ENCODE measurements at regions not wholly inside any gene's neighbourhood (a gene's known extent, or its start where the extent isn't known, plus 50 kb on each side); places are given as distances from the start of the nearest gene placed in this dataset.
"Not testable (repeated sequence)": the region's sequence is repeated elsewhere in the genome, so short reads cannot be mapped to it uniquely, and the experiment has no call there.

GRCh38 chr1:227508431-227508830 is 54.9 kb upstream of the ZNF678 start:
- no peak for DNase-seq (ENCODE audit: low read depth)

DNA sequence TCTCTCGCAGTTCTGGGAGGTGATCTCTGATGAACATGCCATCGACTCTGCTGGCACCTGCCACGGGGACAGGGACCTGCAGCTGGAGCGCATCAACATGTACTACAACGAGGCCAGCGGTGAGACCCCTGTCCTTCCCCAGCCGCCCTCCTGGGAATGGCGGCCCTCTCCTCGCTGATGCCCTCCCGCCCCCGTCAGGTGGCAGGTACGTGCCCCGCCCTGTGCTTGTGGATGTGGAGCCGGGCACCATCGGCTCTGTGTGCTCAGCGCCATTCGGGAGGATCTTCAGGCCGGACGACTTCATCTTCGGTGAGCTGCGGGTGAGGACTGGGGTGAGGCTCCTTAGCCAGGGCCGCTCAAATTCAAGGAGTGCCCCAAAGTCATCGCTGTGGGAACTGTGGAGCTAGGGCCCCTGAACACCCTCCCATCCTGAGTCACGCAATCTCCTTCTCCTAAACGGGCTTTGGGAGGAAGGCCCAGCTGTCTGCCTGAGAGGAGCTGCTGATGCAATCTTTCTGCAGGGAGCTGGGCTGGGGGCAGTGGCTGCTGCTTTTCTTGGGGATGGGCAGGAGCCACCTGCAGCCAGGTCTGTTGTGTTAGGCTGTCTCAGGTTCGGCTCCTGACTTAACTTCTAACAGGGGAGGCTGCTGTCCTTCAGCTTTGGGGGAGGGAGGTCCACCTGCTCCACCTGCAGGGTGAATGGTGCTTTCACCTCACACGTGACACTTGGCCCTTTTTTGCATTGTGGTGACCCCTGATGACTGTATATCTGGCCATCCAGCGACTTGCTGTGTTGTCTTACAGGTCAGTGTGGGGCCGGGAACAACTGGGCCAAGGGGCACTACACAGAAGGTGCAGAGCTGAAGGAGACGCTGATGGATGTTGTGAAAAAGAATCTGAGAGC is 56.6 kb upstream of the ZNF678 start:
- DNase-seq (ENCODE audit: low read depth), result not testable (repeated sequence)

GRCh38 chr1:227496045-227496444 is 67.3 kb upstream of the ZNF678 start:
- DNase-seq (ENCODE audit: low read depth), result not testable (repeated sequence)

- DNase-seq (ENCODE audit: low read depth), result not testable (repeated sequence)
Measured at GRCh38 chr1:227493863-227494551, 69.3 kb upstream of the ZNF678 start.

- DNase-seq (ENCODE audit: low read depth), result no peak
Measured at GRCh38 chr1:227490478-227490877, 72.9 kb upstream of the ZNF678 start.

- no peak for DNase-seq (ENCODE audit: low read depth)
Measured at GRCh38 chr1:227490001-227490400, 73.4 kb upstream of the ZNF678 start.

DNA sequence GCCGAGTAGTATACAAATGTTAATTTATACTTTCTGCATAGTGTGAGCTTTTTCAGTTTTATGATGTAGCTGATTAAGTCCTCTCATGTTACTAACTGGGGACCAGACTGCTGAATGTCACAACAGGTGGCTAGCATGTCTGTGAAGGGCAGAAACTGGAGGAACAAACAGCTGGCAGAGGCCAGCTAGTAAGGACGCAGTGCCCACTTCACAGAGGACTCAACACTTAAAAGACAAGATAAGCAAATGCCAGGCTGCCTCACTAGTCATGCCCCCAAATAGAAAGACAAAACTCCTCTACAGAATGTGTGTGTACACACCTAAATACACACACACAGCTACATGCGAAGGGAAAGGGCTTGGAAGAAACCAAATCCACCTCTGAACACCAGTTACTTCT is 73.8 kb upstream of the ZNF678 start:
- no peak for DNase-seq (ENCODE audit: low read depth)

DNA sequence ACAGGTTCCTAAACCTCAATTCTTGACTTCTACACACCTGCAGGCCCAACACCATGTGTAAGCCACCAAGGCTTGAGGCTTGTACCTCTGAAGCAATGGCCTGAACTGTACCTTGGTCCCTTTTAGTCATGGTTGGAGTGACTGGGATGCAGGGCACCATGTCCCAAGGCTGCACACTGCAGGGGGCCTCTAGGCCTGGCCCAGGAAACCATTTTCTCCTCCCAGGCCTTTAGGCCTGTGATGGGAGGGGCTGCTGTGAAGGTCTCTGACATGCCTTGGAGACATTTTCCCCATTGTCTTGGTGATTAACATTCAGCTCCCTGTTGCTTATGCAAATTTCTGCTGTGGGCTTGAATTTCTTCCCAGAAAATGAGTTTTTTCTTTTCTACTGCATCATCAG is 75.8 kb upstream of the ZNF678 start:
- DNase-seq (ENCODE audit: low read depth), result no peak

GRCh38 chr1:227486559-227486958 is 76.8 kb upstream of the ZNF678 start:
- no peak for DNase-seq (ENCODE audit: low read depth)

GRCh38 chr1:227482023-227482299 is 81.4 kb upstream of the ZNF678 start:
- no peak for DNase-seq (ENCODE audit: low read depth)

DNA sequence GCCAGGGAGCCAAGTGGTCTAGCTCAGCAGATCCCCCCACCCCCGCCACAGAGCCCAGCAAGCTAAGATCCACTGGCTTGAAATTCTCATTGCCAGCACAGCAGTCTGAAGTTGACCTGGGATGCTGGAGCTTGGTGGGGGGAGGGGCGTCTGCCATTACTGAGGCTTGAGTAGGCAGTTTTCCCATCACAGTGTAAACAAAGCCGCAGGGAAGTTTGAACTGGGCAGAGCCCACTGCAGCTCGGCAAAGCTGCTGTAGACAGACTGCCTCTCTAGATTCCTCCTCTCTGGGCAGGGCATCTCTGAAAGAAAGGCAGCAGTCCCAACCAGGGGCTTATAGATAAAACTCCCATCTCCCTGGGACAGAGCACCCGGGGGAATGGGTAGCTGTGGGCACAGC is 89.3 kb upstream of the ZNF678 start:
- DNase-seq (ENCODE audit: low read depth), result not testable (repeated sequence)

- no peak for DNase-seq (ENCODE audit: low read depth)
Measured at GRCh38 chr1:227472772-227473171, 90.6 kb upstream of the ZNF678 start.

GRCh38 chr1:227470688-227471087 is 92.7 kb upstream of the ZNF678 start:
- no peak for DNase-seq (ENCODE audit: low read depth)

- no peak for DNase-seq (ENCODE audit: low read depth)
Measured at GRCh38 chr1:227469708-227470107, 93.6 kb upstream of the ZNF678 start.

- no peak for DNase-seq (ENCODE audit: low read depth)
Measured at GRCh38 chr1:227466039-227466645, 97.2 kb upstream of the ZNF678 start.

DNA sequence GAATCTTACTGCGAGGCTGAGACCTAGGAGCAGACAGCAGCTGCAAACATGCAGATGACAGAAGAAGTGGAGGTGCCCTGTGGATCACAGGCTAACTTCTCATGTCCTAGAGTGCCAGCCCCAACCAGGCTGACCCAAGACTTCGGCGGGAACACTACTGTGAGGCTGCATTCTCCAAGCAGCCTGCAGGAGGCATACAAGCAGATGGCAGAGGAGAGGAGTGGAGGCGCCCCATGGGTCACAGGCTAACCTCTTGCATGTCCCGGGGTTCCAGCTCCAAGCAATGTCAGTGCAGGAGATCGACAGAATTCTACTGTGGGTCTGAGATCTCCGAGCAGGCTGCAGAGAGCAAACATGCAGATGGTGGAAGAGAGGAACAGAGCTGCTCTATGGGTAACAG is 98.1 kb upstream of the ZNF678 start:
- DNase-seq (ENCODE audit: low read depth), result no peak

DNA sequence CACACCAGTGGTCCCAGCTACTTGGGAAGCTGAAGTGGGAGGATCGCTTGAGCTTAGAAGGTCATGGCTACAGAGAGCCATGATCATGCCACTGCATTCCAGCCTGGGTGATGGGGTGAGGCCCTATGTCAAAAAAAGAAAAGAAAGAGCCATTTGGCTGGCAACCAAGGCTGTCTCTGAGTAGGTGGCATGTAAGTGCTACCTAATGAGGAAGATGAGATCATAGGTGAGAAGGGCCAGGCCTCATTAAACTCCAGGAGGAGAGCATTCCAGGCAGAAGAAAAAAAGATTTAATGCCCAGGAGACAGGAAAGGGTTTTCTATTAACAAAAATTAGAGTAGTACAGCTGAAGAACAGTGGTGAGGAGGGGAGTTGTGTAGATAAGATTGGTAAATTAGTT is 103.4 kb upstream of the ZNF678 start:
- DNase-seq (ENCODE audit: low read depth), result no peak

DNA sequence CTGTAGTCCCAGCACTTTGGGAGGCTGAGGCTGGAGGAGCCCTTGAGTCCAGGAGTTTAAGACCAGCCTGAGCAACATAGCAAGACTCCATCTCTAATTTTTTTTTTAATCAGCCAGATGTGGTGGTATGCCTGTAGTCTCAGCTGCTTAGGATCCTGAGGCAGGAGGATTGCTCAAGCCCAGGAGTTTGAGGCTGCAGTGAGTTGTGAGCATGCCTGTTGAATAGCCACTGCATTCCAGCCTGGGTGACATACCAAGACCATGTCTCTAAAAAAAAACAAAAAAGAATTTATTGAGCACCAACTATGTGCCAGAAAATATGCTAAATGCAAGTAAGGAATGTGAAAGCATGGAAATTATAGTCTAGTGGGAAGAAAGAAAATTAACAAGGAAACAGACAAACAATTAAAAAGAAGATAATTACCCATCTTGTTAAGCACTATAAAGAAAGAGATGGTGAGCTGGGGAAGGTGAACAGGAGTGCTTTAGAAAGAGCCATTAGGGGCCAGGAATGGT is 104.0 kb upstream of the ZNF678 start:
- no peak for DNase-seq (ENCODE audit: low read depth)

DNA sequence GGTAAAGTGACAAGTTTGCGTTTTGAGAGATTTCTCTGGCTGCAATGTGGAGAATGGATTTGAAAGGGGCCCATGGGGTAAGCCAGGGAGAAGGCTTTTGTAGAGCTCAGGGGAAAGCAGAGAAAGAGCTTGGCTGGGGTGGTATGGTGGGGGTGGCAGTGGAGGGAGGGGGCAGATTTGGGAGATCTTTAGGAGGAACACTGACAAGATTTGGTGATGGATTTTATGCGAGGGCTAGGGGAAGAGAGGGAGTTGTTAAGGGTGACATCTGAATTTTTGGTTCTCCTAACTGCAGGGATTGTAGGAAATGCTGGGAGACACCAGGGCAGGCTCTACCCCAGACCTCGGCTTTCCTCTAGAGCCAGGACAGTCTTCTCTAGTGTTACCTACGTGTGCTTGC is 108.7 kb upstream of the ZNF678 start:
- DNase-seq (ENCODE audit: low read depth), result no peak

- DNase-seq (ENCODE audit: low read depth), result no peak
Measured at GRCh38 chr1:227453631-227454355, 109.6 kb upstream of the ZNF678 start.

DNA sequence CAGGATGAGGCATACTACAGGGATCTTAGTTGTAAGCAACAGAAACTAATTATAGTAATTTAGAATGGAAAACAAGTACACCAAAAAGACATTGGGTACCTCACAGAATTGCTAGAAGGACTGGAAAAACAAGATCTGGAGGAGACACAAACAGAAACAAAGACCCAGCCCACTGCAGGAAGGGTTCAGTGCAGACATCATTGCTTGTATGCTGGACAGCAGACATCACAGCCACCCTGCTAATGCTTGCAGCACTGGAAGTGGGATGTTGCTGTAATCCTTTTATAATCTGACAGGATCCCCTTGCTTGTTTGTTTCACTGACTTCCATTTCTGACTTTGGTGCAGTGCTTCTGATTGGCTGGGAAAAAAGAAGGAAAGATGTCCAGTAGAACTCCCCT is 111.4 kb upstream of the ZNF678 start:
- no peak for DNase-seq (ENCODE audit: low read depth)

GRCh38 chr1:227451057-227451456 is 112.3 kb upstream of the ZNF678 start:
- no peak for DNase-seq (ENCODE audit: low read depth)

Measured in LHCN-M2 (cell line).